ENCODE measurements at regions not wholly inside any gene's neighbourhood (a gene's known extent, or its start where the extent isn't known, plus 50 kb on each side); places are given as distances from the start of the nearest gene placed in this dataset.

DNA sequence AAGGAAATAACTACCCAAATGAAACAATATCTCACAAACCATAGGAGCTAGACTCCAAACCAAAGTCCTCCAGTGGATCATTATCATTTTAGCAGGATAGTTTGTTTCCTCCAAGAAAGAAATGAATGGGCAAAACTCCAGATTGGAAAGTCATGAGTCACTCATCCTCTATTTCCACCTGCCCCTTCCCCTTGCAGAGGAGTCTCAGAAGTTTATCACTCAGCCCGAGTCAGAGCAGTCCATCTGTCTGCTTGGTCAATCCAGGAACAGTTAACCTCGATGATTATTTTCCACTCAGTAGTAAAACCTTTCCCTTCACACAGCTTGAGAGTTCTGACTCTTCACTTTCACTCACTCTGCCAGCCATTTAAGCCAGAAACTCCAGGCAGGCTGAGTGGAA is 462.2 kb downstream of the BCL11A start:
- no peak for DNase-seq

DNA sequence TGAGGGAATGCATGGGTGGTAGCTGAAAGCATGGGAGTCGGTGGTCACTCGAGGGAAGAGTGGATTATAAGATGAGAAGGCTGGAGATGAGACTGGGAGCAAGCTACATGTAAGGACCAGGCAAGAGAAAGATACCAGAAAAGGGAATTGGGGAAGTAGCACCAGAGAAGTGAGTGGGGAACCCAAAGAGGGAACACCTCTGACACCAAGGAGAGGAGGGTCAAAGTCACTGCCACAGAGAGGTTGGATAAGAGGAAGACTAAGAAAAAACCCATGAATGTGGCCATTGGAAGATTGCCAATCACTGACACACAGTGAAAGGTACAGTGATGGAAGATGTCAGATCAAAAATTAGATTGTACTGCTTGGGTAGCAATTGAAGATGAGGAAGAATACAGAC is 473.9 kb downstream of the BCL11A start:
- DNase-seq = no peak

GRCh38 chr2:60075048-60075447 is 478.4 kb downstream of the BCL11A start:
- no peak for DNase-seq

- no peak for DNase-seq
These were observed 480.3 kb downstream of the BCL11A start for GRCh38 chr2:60073201-60073600.

GRCh38 chr2:60072609-60073008 is 480.8 kb downstream of the BCL11A start:
- no peak for DNase-seq

DNA sequence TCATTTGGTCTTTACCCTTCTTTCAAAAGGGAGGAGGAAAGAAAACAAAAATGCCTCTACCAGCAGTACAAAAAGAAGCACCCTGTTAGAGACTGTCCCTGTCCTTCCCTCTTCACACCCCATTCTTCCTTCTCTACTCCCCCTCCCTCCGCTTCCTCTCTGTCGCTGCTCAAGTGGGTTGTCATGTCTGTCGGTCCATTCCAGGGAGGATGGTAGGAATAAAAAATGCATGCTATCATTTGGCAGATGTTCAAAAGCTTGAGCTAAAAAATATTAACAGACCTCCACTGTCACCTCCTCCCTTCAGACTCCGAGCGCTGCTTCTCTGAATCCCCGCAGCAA is 482.0 kb downstream of the BCL11A start:
- DNase-seq = no peak

DNA sequence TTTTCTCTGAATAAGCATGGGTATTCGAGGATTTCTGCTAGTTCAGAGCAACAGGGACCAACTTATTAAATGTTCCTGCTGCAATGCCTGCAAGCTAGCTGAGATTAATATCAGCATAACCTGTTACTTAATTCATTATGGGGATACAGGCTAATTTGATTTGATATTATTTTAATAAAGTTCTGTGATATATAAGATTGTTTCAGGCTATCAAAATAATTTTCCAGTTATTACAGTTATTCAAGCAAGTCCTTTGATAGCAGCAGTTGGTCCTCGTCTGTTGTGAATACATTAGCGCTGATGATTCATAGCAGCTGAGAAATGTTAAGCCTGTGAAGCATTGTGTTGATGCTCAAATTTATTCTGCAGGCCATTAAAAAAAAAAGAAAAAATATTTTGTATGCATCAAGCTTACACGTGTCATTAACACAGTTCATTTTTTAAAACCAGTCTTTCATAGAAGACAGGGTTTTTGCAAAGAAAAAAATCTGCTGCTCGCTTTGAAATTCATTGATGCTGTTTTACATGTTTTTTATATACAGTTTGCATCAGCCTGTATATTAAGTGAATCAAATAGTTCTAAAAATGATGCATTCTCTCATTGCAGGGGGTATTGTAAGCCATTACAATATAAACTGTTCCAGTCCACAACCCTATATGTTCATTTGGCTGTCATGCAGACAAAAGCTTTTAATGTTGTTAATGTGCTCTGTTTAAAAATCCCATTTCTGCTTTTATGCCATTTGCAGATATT is 482.5 kb downstream of the BCL11A start:
- DNase-seq = no peak

DNA sequence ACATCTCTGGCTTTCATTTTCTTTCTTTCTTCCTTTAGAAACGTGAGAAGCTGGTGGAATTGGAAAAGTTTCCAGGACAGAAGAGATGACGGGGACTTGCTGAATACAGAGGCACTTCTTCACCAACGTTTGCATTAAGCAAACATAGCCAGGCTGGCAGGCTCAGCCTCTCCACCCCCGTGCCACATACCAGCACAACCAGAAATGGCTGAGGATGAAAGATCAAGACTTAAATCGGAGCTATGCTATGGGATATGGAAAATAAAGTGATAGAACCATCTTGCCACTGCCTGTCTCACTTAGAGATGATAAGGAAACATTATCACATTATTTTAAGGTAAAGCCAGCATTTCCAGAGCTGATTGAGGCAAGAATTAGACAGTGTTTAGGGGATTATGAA is 483.3 kb downstream of the BCL11A start:
- DNase-seq = no peak

DNA sequence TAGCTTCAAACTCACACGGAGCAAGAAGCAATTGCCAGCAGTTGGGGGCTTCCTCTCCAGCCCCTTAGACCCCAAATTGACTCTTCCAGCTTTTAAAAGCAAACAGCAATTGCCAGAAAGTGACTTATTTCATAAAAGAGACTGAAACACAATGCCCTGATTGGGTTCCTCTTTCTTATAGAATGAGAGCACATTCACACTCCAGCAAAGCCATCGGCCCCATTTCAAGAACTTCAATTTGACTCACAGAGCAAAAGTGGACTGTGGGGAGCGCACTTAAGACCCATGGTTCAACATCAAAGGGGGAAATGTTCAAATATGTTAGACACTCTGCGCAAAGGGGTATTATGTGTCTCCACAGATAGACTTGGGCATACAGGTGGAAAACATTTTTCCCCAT is 484.7 kb downstream of the BCL11A start:
- no peak for DNase-seq

- DNase-seq = no peak
These were observed 486.4 kb downstream of the BCL11A start for GRCh38 chr2:60067006-60067405.

DNA sequence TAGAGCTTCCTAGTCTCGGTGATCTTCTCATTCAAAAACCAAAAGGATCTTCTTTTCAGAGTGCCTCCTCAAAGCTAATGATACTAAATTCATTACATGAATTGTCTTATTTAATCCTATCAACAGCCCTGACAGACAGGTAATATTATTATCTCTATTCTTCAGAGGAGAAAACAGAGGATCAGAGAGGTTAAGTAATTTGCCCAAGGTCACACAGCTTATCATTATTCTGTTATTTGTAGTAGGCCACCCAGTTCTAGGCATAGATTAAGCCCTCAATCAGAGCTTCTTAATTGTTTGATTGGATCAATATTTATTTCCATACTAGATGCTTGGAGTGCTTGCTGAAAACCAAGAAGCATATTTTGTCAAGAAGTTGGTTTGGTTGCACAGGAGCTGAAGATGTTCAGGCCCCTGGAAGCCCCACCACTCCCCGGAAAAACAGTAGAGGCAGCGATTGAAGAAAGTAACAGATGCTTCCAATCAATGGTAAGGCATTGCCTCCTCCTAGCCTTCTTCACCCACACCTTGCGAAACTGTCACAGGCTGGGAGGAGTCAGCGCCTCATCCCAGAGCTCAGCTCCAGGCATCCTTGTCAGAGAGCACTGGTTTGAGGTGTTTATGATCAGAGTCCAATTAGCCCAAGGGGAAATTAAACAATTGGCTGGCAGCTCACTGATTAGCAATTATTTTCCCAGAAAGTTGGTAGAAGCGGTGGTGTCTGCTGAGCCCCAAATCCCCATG is 487.2 kb downstream of the BCL11A start:
- DNase-seq = no peak

- DNase-seq = no peak
These were observed 488.6 kb downstream of the BCL11A start for GRCh38 chr2:60064687-60065389.

GRCh38 chr2:60058781-60059180 is 494.7 kb downstream of the BCL11A start:
- DNase-seq = no peak

DNA sequence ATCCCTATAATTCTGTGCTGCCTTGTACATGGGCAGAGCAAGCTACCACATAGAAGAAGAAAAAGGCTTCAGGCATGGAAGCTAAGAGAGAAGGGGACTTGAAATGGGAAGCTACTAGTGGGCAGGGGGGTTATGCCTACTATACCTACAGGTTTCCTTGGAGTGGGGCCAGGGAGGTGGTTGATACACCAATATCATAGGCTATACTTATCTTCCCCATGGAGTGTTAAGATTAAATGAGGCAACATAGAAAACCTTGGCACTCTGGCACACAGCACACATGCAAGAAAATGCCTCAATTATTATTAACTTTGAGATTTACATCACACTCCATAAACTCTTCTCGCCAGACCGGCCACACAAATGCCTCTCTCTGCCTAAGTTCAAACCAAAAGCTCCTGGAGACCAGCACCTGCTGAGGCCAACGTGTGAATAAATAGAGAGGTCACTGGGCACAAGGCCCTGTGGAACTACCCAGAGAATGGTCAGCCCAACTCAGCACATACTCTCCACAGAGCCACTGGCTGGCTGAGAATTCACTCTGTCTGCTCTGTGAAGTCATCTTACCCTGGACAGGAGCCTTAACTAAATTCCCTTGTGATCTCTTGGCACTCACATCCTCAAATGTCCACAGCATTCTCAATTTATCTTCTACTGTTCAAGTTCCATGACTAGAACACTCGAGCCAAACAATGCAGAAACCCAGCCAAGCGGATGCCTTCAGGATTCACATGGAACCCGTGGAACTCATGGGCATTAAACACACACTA is 498.7 kb downstream of the BCL11A start:
- DNase-seq = no peak

- DNase-seq = no peak
These were observed 499.7 kb downstream of the BCL11A start for GRCh38 chr2:60053791-60054190.

GRCh38 chr2:60052601-60053000 is 500.9 kb downstream of the BCL11A start:
- no peak for DNase-seq

GRCh38 chr2:60051991-60052390 is 501.5 kb downstream of the BCL11A start:
- no peak for DNase-seq

- DNase-seq = no peak
These were observed 505.4 kb downstream of the BCL11A start for GRCh38 chr2:60047944-60048525.

- no peak for DNase-seq
These were observed 506.1 kb downstream of the BCL11A start for GRCh38 chr2:60047347-60047746.

- no peak for DNase-seq
These were observed 506.9 kb downstream of the BCL11A start for GRCh38 chr2:60046529-60046928.

GRCh38 chr2:60045456-60045855 is 508.0 kb downstream of the BCL11A start:
- no peak for DNase-seq

DNA sequence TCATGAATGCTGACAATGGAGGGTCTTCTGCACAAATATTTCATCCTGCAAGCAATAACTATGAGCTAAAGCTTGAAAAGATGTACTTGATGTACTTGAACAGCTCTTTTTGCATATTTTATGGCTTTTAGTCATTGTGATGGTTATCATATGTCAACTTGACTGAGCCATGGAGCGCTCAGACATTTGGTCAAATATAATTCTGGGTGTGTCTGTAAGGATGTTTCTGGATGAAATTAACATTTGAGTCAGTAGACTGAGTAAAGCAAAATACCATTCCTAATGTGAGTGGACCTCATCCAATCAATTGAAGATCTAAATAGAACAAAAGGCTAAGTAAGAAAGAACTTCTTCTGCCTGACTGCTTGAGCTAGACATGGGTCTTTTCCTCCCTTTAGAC is 509.0 kb downstream of the BCL11A start:
- DNase-seq = no peak

- no peak for DNase-seq
These were observed 511.4 kb downstream of the BCL11A start for GRCh38 chr2:60042023-60042422.
